GM12878 (cell line): ENCODE measurements at regions not wholly inside any gene's neighbourhood (a gene's known extent, or its start where the extent isn't known, plus 50 kb on each side); places are given as distances from the start of the nearest gene placed in this dataset.

ENCODE experiments used
- BCL11A ChIP-seq: IDR thresholded peaks from 2 replicates; pipeline ENCODE4 v1.6.1; 2011; ENCODE audit warnings: low read depth, low read length
- BMI1 ChIP-seq: fragments of 450-650 bp; IDR thresholded peaks from 2 replicates; pipeline ENCODE4 v1.6.1; 2016; ENCODE audit warnings: mild to moderate bottlenecking, moderate library complexity, borderline replicate concordance
- CHD4 ChIP-seq: fragments of 200-600 bp; sonication (generic); IDR thresholded peaks from 2 replicates; pipeline ENCODE4 v1.6.1; 2016; ENCODE audit warnings: mild to moderate bottlenecking
- CTCF ChIP-seq, 3 experiments: IDR thresholded peaks in 2 of 3; conservative IDR thresholded peaks in 1 of 3; 2 replicates each; pipeline ENCODE4 v1.5.1; 2011; ENCODE audit warnings: low read depth in 3 of 3, low read length in 3 of 3, mild to moderate bottlenecking in 3 of 3, control low read depth in 2 of 3, moderate library complexity in 2 of 3, inconsistent platforms in 1 of 3, mixed read lengths in 1 of 3; ENCODE audit not compliant: control insufficient read depth in 2 of 3, insufficient read depth in 1 of 3; ENCODE audit errors: extremely low read depth in 1 of 3
- E2F8 ChIP-seq: fragments of 450-650 bp; IDR thresholded peaks from 2 replicates; pipeline ENCODE4 v1.6.1; 2018; ENCODE audit warnings: mild to moderate bottlenecking, low read depth, moderate library complexity; ENCODE audit not compliant: partially characterized antibody
- EZH2 ChIP-seq: IDR thresholded peaks from 2 replicates; pipeline ENCODE4 v1.6.1; 2012; ENCODE audit warnings: low read depth, mild to moderate bottlenecking, control low read depth, inconsistent platforms, low read length, borderline replicate concordance; ENCODE audit not compliant: control insufficient read depth
- HSF1 ChIP-seq: fragments of 150-350 bp; IDR thresholded peaks from 2 replicates; pipeline ENCODE4 v1.6.1; 2014; ENCODE audit warnings: mild to moderate bottlenecking, low read depth, low read length
- NFIC ChIP-seq: IDR thresholded peaks from 2 replicates; pipeline ENCODE4 v1.6.1; 2012; ENCODE audit warnings: low read depth, mild to moderate bottlenecking, inconsistent platforms, low read length, moderate library complexity
- NR2F1 ChIP-seq: fragments of 450-650 bp; conservative IDR thresholded peaks from 2 replicates; pipeline ENCODE4 v1.6.1; 2017; ENCODE audit warnings: mild to moderate bottlenecking
- RAD51 ChIP-seq: fragments of 450-650 bp; IDR thresholded peaks from 2 replicates; pipeline ENCODE4 v1.6.1; 2016; ENCODE audit warnings: moderate library complexity, mild to moderate bottlenecking, inconsistent platforms
- RELA ChIP-seq: fragments of 450-650 bp; IDR thresholded peaks from 2 replicates; pipeline ENCODE4 v1.8.0; 2014; ENCODE audit warnings: borderline replicate concordance; ENCODE audit not compliant: partially characterized antibody
- SREBF1 ChIP-seq: IDR thresholded peaks from 2 replicates; pipeline ENCODE4 v1.6.1; 2012; ENCODE audit warnings: mild to moderate bottlenecking, low read length
- USF2 ChIP-seq: IDR thresholded peaks from 2 replicates; pipeline ENCODE4 v1.6.1; 2011; ENCODE audit warnings: low read depth, low read length, improper control_type of control experiment, borderline replicate concordance

- TF ChIP-seq NR2F1 (no peak), NFIC (no peak), CTCF (IDR thresholded peaks at IDR 0.05 in 2 of 3, conservative IDR thresholded peaks at IDR 0.05 in 1 of 3; ENCODE audit: control insufficient read depth in 2 of 3, extremely low read depth in 1 of 3, insufficient read depth in 1 of 3, low read depth in 3 of 3, low read length in 3 of 3) (no peak), HSF1 (no peak), RAD51 (no peak), RELA (no peak), USF2 (no peak), BCL11A (no peak), SREBF1 (no peak), BMI1 (no peak), CHD4 (no peak), EZH2 (no peak), E2F8 (no peak)
Measured at GRCh38 chr13:31919241-31919640, 112.3 kb upstream of the FRY start.
